SK-N-SH (cell line): ENCODE measurements at regions not wholly inside any gene's neighbourhood (a gene's known extent, or its start where the extent isn't known, plus 50 kb on each side); places are given as distances from the start of the nearest gene placed in this dataset.

ENCODE experiments used
- CTCF ChIA-PET: fragments of 300-600, 350-600 bp; formaldehyde crosslinking; extraction: SDS; loops from one replicate; lab custom pipeline; 2021; lab: Yijun Ruan, JAX
- POLR2A ChIA-PET: fragments of 350-600 bp; sonication (Branson Sonifier 250); formaldehyde crosslinking; extraction: SDS; loops from one replicate; lab custom pipeline; 2020; ENCODE audit warnings: antibody characterized with exemption, inconsistent platforms; lab: Yijun Ruan, JAX
- DNase-seq: peaks from one replicate; pipeline ENCODE4 v3.0.0; 2012
- H2AFZ ChIP-seq: fragments of 200-600 bp; sonication (generic); 2 replicates; pipeline ENCODE4 v1.8.1; 2016; ENCODE audit warnings: antibody characterized with exemption, mild to moderate bottlenecking, low read depth
- H3F3A ChIP-seq: fragments of 200-600 bp; sonication (generic); replicated peaks from 2 replicates; pipeline ENCODE3; 2016; ENCODE audit warnings: antibody characterized with exemption, mild to moderate bottlenecking; ENCODE audit not compliant: insufficient read depth
- H3K27ac ChIP-seq, 2 experiments: fragments of 200-500 bp in 1 of 2; fragments of 200-600 bp in 1 of 2; sonication (Bioruptor generic) in 1 of 2; sonication (generic), shearing (Covaris generic) in 1 of 2; 2 replicates each; pipeline versions ENCODE4 v1.5.1 to v1.6.1; 2014 to 2016; ENCODE audit warnings: low read depth in 2 of 2, inconsistent platforms in 1 of 2, low read length in 1 of 2, mild to moderate bottlenecking in 1 of 2, mixed read lengths in 1 of 2
- H3K27me3 ChIP-seq: fragments of 200-600 bp; sonication (generic), shearing (Covaris generic); 2 replicates; pipeline ENCODE4 v1.6.1; 2016; ENCODE audit warnings: mixed run types; ENCODE audit not compliant: insufficient read depth
- H3K36me3 ChIP-seq, 2 experiments: fragments of 200-500 bp in 1 of 2; fragments of 200-600 bp in 1 of 2; sonication (Bioruptor generic) in 1 of 2; sonication (generic) in 1 of 2; replicated peaks in 1 of 2; 2 replicates each; pipeline versions ENCODE3 to v1.5.1; 2014 to 2016; ENCODE audit warnings: low read length in 1 of 2, mild to moderate bottlenecking in 1 of 2; ENCODE audit not compliant: insufficient read depth in 2 of 2, control insufficient read depth in 1 of 2
- H3K4me1 ChIP-seq, 2 experiments: fragments of 200-500 bp in 1 of 2; fragments of 200-600 bp in 1 of 2; sonication (Bioruptor generic) in 1 of 2; sonication (generic), shearing (Covaris generic) in 1 of 2; 2 replicates each; pipeline versions ENCODE4 v1.5.1 to v1.6.1; 2014 to 2016; ENCODE audit warnings: low read depth in 1 of 2, low read length in 1 of 2, mixed run types in 1 of 2; ENCODE audit not compliant: insufficient read depth in 2 of 2, control insufficient read depth in 1 of 2
- H3K4me2 ChIP-seq: fragments of 200-600 bp; sonication (generic), shearing (Covaris generic); 2 replicates; pipeline ENCODE4 v1.6.1; 2017; ENCODE audit warnings: mixed run types
- H3K4me3 ChIP-seq, 2 experiments: fragments of 200-500 bp in 1 of 2; fragments of 200-600 bp in 1 of 2; sonication (Bioruptor generic) in 1 of 2; sonication (generic), shearing (Covaris generic) in 1 of 2; 2 replicates each; pipeline versions ENCODE4 v1.5.1 to v1.8.1; 2014 to 2016; ENCODE audit warnings: low read depth in 2 of 2, inconsistent platforms in 1 of 2, low read length in 1 of 2, mild to moderate bottlenecking in 1 of 2, mixed read lengths in 1 of 2, moderate library complexity in 1 of 2
- H3K79me2 ChIP-seq: fragments of 200-600 bp; sonication (generic); 2 replicates; pipeline ENCODE4 v1.8.1; 2017; ENCODE audit warnings: mild to moderate bottlenecking; ENCODE audit not compliant: insufficient read depth
- H3K9ac ChIP-seq: fragments of 200-600 bp; sonication (generic); 2 replicates; pipeline ENCODE4 v1.6.1; 2017; ENCODE audit warnings: mixed run types
- H3K9me2 ChIP-seq: fragments of 200-600 bp; sonication (generic); 2 replicates; pipeline ENCODE4 v1.6.1; 2017; ENCODE audit warnings: mixed run types
- H3K9me3 ChIP-seq: fragments of 200-600 bp; sonication (generic); 2 replicates; pipeline ENCODE4 v1.6.1; 2017; ENCODE audit warnings: mixed run types, mild to moderate bottlenecking, moderate library complexity
- H4K20me1 ChIP-seq: fragments of 200-600 bp; sonication (generic); 2 replicates; pipeline ENCODE4 v1.6.1; 2017; ENCODE audit warnings: mild to moderate bottlenecking, mixed run types; ENCODE audit not compliant: insufficient read depth
- CHD2 ChIP-seq: fragments of 150-350 bp; IDR thresholded peaks from 2 replicates; pipeline ENCODE4 v1.6.1; 2018; ENCODE audit warnings: low read length; ENCODE audit not compliant: partially characterized antibody
- FOXJ3 ChIP-seq: sonication (generic); formaldehyde crosslinking; IDR thresholded peaks from 2 replicates; pipeline ENCODE4 v1.5.1; 2020; ENCODE audit warnings: mild to moderate bottlenecking, missing genetic modification reagents
- GABPA ChIP-seq: IDR thresholded peaks from 2 replicates; pipeline ENCODE4 v1.4.0; 2012; ENCODE audit warnings: low read depth, mild to moderate bottlenecking
- GATA2 ChIP-seq: sonication (generic); formaldehyde crosslinking; IDR thresholded peaks from 2 replicates; pipeline ENCODE4 v1.5.0; 2020; ENCODE audit warnings: mild to moderate bottlenecking, missing genetic modification reagents
- NFIC ChIP-seq: IDR thresholded peaks from 2 replicates; pipeline ENCODE4 v1.4.0; 2012; ENCODE audit warnings: borderline replicate concordance
- NRF1 ChIP-seq: IDR thresholded peaks from 2 replicates; pipeline ENCODE4 v1.6.1; 2012; ENCODE audit warnings: low read depth, mild to moderate bottlenecking, low read length
- POLR2AphosphoS5 ChIP-seq: IDR thresholded peaks from 2 replicates; pipeline ENCODE4 v1.6.1; 2012; ENCODE audit warnings: low read depth, low read length
- RCOR1 ChIP-seq: fragments of 150-350 bp; IDR thresholded peaks from 2 replicates; pipeline ENCODE4 v1.6.1; 2017; ENCODE audit warnings: antibody characterized with exemption, low read length
- REST ChIP-seq: IDR thresholded peaks from 2 replicates; pipeline ENCODE4 v1.6.1; 2012; ENCODE audit warnings: mild to moderate bottlenecking, low read depth, low read length, moderate library complexity
- RFX5 ChIP-seq: IDR thresholded peaks from 2 replicates; pipeline ENCODE4 v1.6.1; 2012; ENCODE audit warnings: mild to moderate bottlenecking, improper control_type of control experiment, low read length
- TAF1 ChIP-seq: IDR thresholded peaks from 2 replicates; pipeline ENCODE4 v1.6.1; 2012; ENCODE audit warnings: low read depth, mild to moderate bottlenecking, low read length, moderate library complexity, borderline replicate concordance
- TCF12 ChIP-seq: IDR thresholded peaks from 2 replicates; pipeline ENCODE4 v1.4.0; 2012
- USF1 ChIP-seq: IDR thresholded peaks from 2 replicates; pipeline ENCODE4 v1.4.0; 2012; ENCODE audit warnings: low read depth, borderline replicate concordance
- YY1 ChIP-seq: IDR thresholded peaks from 2 replicates; pipeline ENCODE4 v1.4.0; 2012; ENCODE audit warnings: low read depth, mild to moderate bottlenecking
- ZBTB33 ChIP-seq: IDR thresholded peaks from 2 replicates; pipeline ENCODE4 v1.4.0; 2012; ENCODE audit warnings: low read depth, borderline replicate concordance

GRCh38 chr7:96855139-96855538, 145.5 kb upstream of the SEM1 start:
- Histone ChIP-seq H3F3A (no peaks in the 10 kb centered on the region), H3K27me3 (no peaks in the 10 kb centered on the region), H3K4me2 (no peak overlapping the region), H3K9ac (no peak overlapping the region), H2AFZ (no peak overlapping the region), H3K4me3 (no peak overlapping the region), H3K79me2 (no peaks in the 10 kb centered on the region), H3K36me3 (no peaks in the 10 kb centered on the region), H3K9me3 (no peaks in the 10 kb centered on the region), H3K4me1 (no peaks in the 10 kb centered on the region), H3K9me2 (no peaks in the 10 kb centered on the region), H4K20me1 (no peaks in the 10 kb centered on the region), H3K27ac (no peak overlapping the region)
- no peak for DNase-seq
- ChIA-PET POLR2A (no interaction called here), CTCF (no interaction called here)
- TF ChIP-seq TAF1 (no peak), GABPA (no peak), RFX5 (no peak), NFIC (no peak), REST (no peak), FOXJ3 (CRISPR knock-in tag) (no peak), POLR2AphosphoS5 (no peak), RCOR1 (no peak), YY1 (no peak), ZBTB33 (no peak), CHD2 (no peak), NRF1 (no peak), USF1 (no peak), GATA2 (CRISPR knock-in tag) (no peak), TCF12 (no peak)
